HepG2 (cell line): ENCODE measurements at regions not wholly inside any gene's neighbourhood (a gene's known extent, or its start where the extent isn't known, plus 50 kb on each side); places are given as distances from the start of the nearest gene placed in this dataset.

ENCODE experiments used
- ATAC-seq: fragments of 200-7000 bp; cut with Tn5 transposase; 3 replicates; pipeline ENCODE4 v1.9.1; 2020; ENCODE audit warnings: mild to moderate bottlenecking, moderate library complexity
- BruUV-seq: library from RNA; stranded (reverse); fragments of 400-500 nt; replicated peaks from 2 replicates; lab custom pipeline; 2021; lab: Mats Ljungman, UMichigan
- CTCF ChIA-PET: fragments of 300-600 bp; formaldehyde crosslinking; extraction: SDS; loops from one replicate; lab custom pipeline; 2021; ENCODE audit warnings: low total read pairs, inconsistent platforms, low intra/inter-chr PET ratio; lab: Yijun Ruan, JAX
- POLR2A ChIA-PET: fragments of 350-600 bp; sonication (Branson Sonifier 250); formaldehyde crosslinking; loops from one replicate; lab custom pipeline; 2020; ENCODE audit warnings: antibody characterized with exemption, inconsistent platforms; lab: Yijun Ruan, JAX
- DNase-seq: peaks from one replicate; pipeline ENCODE4 v3.0.0-alpha.2; 2015; ENCODE audit warnings: low spot score
- FAIRE-seq: peaks from 3 replicates; lab custom pipeline; 2011; peaks lifted over from hg19 to GRCh38; lab: Jason Lieb, UNC
- H2AFZ ChIP-seq: one replicate; pipeline ENCODE4 v1.6.1; 2011; ENCODE audit warnings: low read length, inconsistent platforms
- H3K27ac ChIP-seq: fragments of 300-600 bp; 3 replicates; pipeline ENCODE4 v1.8.0; 2011; ENCODE audit warnings: mixed run types, mild to moderate bottlenecking, mixed read lengths, low read length, inconsistent platforms; ENCODE audit not compliant: insufficient read depth; ENCODE audit errors: extremely low read length
- H3K27me3 ChIP-seq, 2 experiments: fragments of 200-600 bp in 1 of 2; 2 replicates in 1 of 2; 3 replicates in 1 of 2; pipeline versions ENCODE4 v1.6.0 to v1.8.0; 2011; ENCODE audit warnings: low read length in 2 of 2, mild to moderate bottlenecking in 2 of 2, moderate library complexity in 2 of 2, inconsistent platforms in 1 of 2; ENCODE audit not compliant: insufficient read depth in 2 of 2, control insufficient read depth in 1 of 2
- H3K36me3 ChIP-seq, 2 experiments: fragments of 200-600 bp in 1 of 2; replicated peaks in 1 of 2; 2 replicates in 1 of 2; 3 replicates in 1 of 2; pipeline versions ENCODE4 v1.5.1 to v1.8.0; 2011; ENCODE audit warnings: low read length in 2 of 2, inconsistent platforms in 1 of 2; ENCODE audit not compliant: insufficient read depth in 2 of 2, control insufficient read depth in 1 of 2
- H3K4me1 ChIP-seq: 2 replicates; pipeline ENCODE4 v1.5.1; 2012; ENCODE audit warnings: low read length, inconsistent platforms; ENCODE audit not compliant: insufficient read depth
- H3K4me2 ChIP-seq: 2 replicates; pipeline ENCODE4 v1.6.0; 2011; ENCODE audit warnings: low read depth, low read length, inconsistent platforms
- H3K4me3 ChIP-seq, 3 experiments: fragments of 200-600 bp in 1 of 3; sonication (generic), shearing (Covaris generic) in 1 of 3; replicated peaks in 1 of 3; 2 replicates each; pipeline ENCODE4 v1.5.1; 2011 to 2016; ENCODE audit warnings: low read length in 3 of 3, inconsistent platforms in 2 of 3, low read depth in 2 of 3, mild to moderate bottlenecking in 2 of 3, control low read depth in 1 of 3, mixed read lengths in 1 of 3; ENCODE audit not compliant: insufficient read depth in 1 of 3
- H3K79me2 ChIP-seq: one replicate; pipeline ENCODE4 v1.6.1; 2011; ENCODE audit warnings: low read length, inconsistent platforms; ENCODE audit not compliant: insufficient read depth
- H3K9ac ChIP-seq: 2 replicates; pipeline ENCODE4 v1.6.0; 2011; ENCODE audit warnings: mild to moderate bottlenecking, low read depth, low read length, inconsistent platforms; ENCODE audit not compliant: insufficient read depth
- H3K9me3 ChIP-seq: 2 replicates; pipeline ENCODE4 v1.5.1; 2012; ENCODE audit warnings: mild to moderate bottlenecking, low read length
- H4K20me1 ChIP-seq: 2 replicates; pipeline ENCODE4 v1.6.0; 2011; ENCODE audit warnings: inconsistent platforms, mild to moderate bottlenecking, low read length, moderate library complexity; ENCODE audit not compliant: insufficient read depth
- BATF2 ChIP-seq: sonication (generic); formaldehyde crosslinking; IDR thresholded peaks from 2 replicates; pipeline ENCODE4 v1.8.0; 2022; ENCODE audit warnings: mild to moderate bottlenecking, missing genetic modification reagents, moderate library complexity
- BRCA1 ChIP-seq: sonication (generic); formaldehyde crosslinking; IDR thresholded peaks from 2 replicates; pipeline ENCODE4 v1.4.0; 2020; ENCODE audit warnings: missing genetic modification reagents
- GPBP1L1 ChIP-seq: sonication (generic); formaldehyde crosslinking; IDR thresholded peaks from 2 replicates; pipeline ENCODE4 v1.5.0; 2020; ENCODE audit warnings: mild to moderate bottlenecking, missing genetic modification reagents
- HES4 ChIP-seq: sonication (generic); formaldehyde crosslinking; IDR thresholded peaks from 2 replicates; pipeline ENCODE4 v1.9.0; 2021; ENCODE audit warnings: mild to moderate bottlenecking, missing genetic modification reagents, borderline replicate concordance
- HOXA5 ChIP-seq: sonication (generic); formaldehyde crosslinking; IDR thresholded peaks from 2 replicates; pipeline ENCODE4 v1.4.0; 2020; ENCODE audit warnings: missing genetic modification reagents
- TEAD3 ChIP-seq: optimal IDR thresholded peaks from 2 replicates; pipeline ENCODE3; 2016; ENCODE audit warnings: borderline replicate concordance
- ZBTB43 ChIP-seq: sonication (generic); formaldehyde crosslinking; conservative IDR thresholded peaks from 2 replicates; pipeline ENCODE4 v1.4.0; 2020; ENCODE audit warnings: missing genetic modification reagents
- ZC3H4 ChIP-seq: sonication (generic); formaldehyde crosslinking; IDR thresholded peaks from 2 replicates; pipeline ENCODE4 v1.4.0; 2020; ENCODE audit warnings: missing genetic modification reagents, borderline replicate concordance
- ZFP91 ChIP-seq: sonication (generic); formaldehyde crosslinking; IDR thresholded peaks from 2 replicates; pipeline ENCODE4 v1.9.0; 2022; ENCODE audit warnings: missing genetic modification reagents, mild to moderate bottlenecking, borderline replicate concordance
- ZNF550 ChIP-seq: sonication (generic); formaldehyde crosslinking; IDR thresholded peaks from 2 replicates; pipeline ENCODE4 v1.4.0; 2020; ENCODE audit warnings: mild to moderate bottlenecking, missing genetic modification reagents, borderline replicate concordance
- ZNF564 ChIP-seq: sonication (generic); formaldehyde crosslinking; IDR thresholded peaks from 2 replicates; pipeline ENCODE4 v1.8.1; 2023; ENCODE audit warnings: mild to moderate bottlenecking, missing genetic modification reagents
- ZNF614 ChIP-seq: IDR thresholded peaks from 2 replicates; pipeline ENCODE4 v1.6.1; 2018; ENCODE audit warnings: missing biosample characterization, missing genetic modification reagents, inconsistent platforms, borderline replicate concordance
- ZNF619 ChIP-seq: sonication (generic); formaldehyde crosslinking; IDR thresholded peaks from 2 replicates; pipeline ENCODE4 v1.4.0; 2020; ENCODE audit warnings: mild to moderate bottlenecking, missing genetic modification reagents
- ZNF644 ChIP-seq: IDR thresholded peaks from 2 replicates; pipeline ENCODE4 v1.6.1; 2016; ENCODE audit warnings: low read depth
- ZNF7 ChIP-seq: IDR thresholded peaks from 2 replicates; pipeline ENCODE4 v1.6.1; 2016; ENCODE audit warnings: missing biosample characterization, missing genetic modification reagents
- ZNF710 ChIP-seq: sonication (generic); formaldehyde crosslinking; IDR thresholded peaks from 2 replicates; pipeline ENCODE4 v1.5.0; 2020; ENCODE audit warnings: mild to moderate bottlenecking, missing genetic modification reagents, borderline replicate concordance
- WGBS: methylation state at CpG from one replicate; pipeline ENCODE4 v1.1.6; 2017; ENCODE audit warnings: low lambda C conversion rate; 5-methylcytosine and 5-hydroxymethylcytosine counted together
- in situ Hi-C: cut with HindIII; loops from 2 replicates; pipeline ENCODE4 v1.10.0; 2017; ENCODE audit warnings: low pct_unique_long_range_greater_than_20kb; ENCODE audit not compliant: extremely low pct_ligation_motif_present
- intact Hi-C: fragments of 100-400 bp; cut with micrococcal nuclease; formaldehyde crosslinking; loops from one replicate; pipeline ENCODE4 v1.10.0; 2022; ENCODE audit not compliant: unreplicated experiment

GRCh38 chr2:106708209-106708608 lies 177.8 kb downstream of the ST6GAL2 start:
- POLR2A ChIA-PET = no interaction called here
- no peaks in the 10 kb centered on the region for H3K36me3 ChIP-seq

More at GRCh38 chr2:106708209-106708608, 177.8 kb downstream of the ST6GAL2 start:
- WGBS = 0% methylated on average over 1 of the region's 1 CpG
- H3K27ac ChIP-seq = no peak overlapping the region
- no peak overlapping the region for H2AFZ ChIP-seq
- no peak overlapping the region for H3K9ac ChIP-seq
- ATAC-seq (no peak), FAIRE-seq (no peak), DNase-seq (no peak)
- TF ChIP-seq ZBTB43 (CRISPR knock-in tag) = no peak
- no peak for TF ChIP-seq ZNF710 (CRISPR knock-in tag)
- TF ChIP-seq ZNF619 (CRISPR knock-in tag) = no peak
- no peak for TF ChIP-seq HES4 (CRISPR knock-in tag)
- TF ChIP-seq BATF2 (CRISPR knock-in tag) = no peak
- no peak for TF ChIP-seq TEAD3 (CRISPR knock-in tag)
- no peak for TF ChIP-seq ZNF614 (CRISPR knock-in tag)
- TF ChIP-seq ZNF7 (CRISPR knock-in tag) = no peak
- TF ChIP-seq ZNF644 = no peak
- TF ChIP-seq ZNF550 (CRISPR knock-in tag) = no peak
- no peak for TF ChIP-seq ZNF564 (CRISPR knock-in tag)
- TF ChIP-seq ZC3H4 (CRISPR knock-in tag) = no peak
- TF ChIP-seq GPBP1L1 (CRISPR knock-in tag) = no peak
- TF ChIP-seq ZFP91 (CRISPR knock-in tag) = no peak
- no peak for TF ChIP-seq HOXA5 (CRISPR knock-in tag)
- TF ChIP-seq BRCA1 (CRISPR knock-in tag) = no peak
- no peak overlapping the region for H3K4me3 ChIP-seq
- CTCF ChIA-PET = no interaction called here
- intact Hi-C loops = no loop called here
- H3K4me2 ChIP-seq = no peak overlapping the region
- H3K4me1 ChIP-seq = no peaks in the 10 kb centered on the region
- BruUV-seq = no TSS peak
- no peaks in the 10 kb centered on the region for H3K27me3 ChIP-seq
- no peaks in the 10 kb centered on the region for H4K20me1 ChIP-seq
- H3K9me3 ChIP-seq = peaks cover 31% of the 10 kb centered on the region
- in situ Hi-C loops = no loop called here
- H3K79me2 ChIP-seq = no peaks in the 10 kb centered on the region
